Activated B cell treated with CpG ODN at 0.5 μM for 24 hours (primary cell): ENCODE measurements at regions not wholly inside any gene's neighbourhood (a gene's known extent, or its start where the extent isn't known, plus 50 kb on each side); places are given as distances from the start of the nearest gene placed in this dataset.

Experiments used
- ATAC-seq: fragments of 200-7000 bp; cut with Tn5 transposase; one replicate; pipeline ENCODE4 v1.10.0; 2021; ENCODE audit warnings: low read depth, mild to moderate bottlenecking, moderate library complexity
- CTCF ChIA-PET: fragments of 350-600 bp; sonication (Branson Sonifier 250); formaldehyde crosslinking; loops from one replicate; lab custom pipeline; 2021; ENCODE audit warnings: antibody characterized with exemption; lab: Charles Lee
- POLR2A ChIA-PET: fragments of 350-600 bp; sonication (Branson Sonifier 250); formaldehyde crosslinking; loops from one replicate; lab custom pipeline; 2021; ENCODE audit warnings: antibody characterized with exemption; lab: Charles Lee
- DNase-seq: peaks from one replicate; pipeline ENCODE4 v3.0.0; 2022
- H3K27ac Mint-ChIP-seq: one replicate; pipeline ENCODE4 v1.8.0; 2020; ENCODE audit warnings: mixed read lengths
- H3K27me3 Mint-ChIP-seq: one replicate; pipeline ENCODE4 v1.8.0; 2021; ENCODE audit warnings: mixed read lengths
- H3K36me3 Mint-ChIP-seq: one replicate; pipeline ENCODE4 v1.8.0; 2021; ENCODE audit warnings: low read depth, mixed read lengths
- H3K4me1 Mint-ChIP-seq: one replicate; pipeline ENCODE4 v1.8.0; 2021; ENCODE audit warnings: mixed read lengths
- H3K4me3 Mint-ChIP-seq: one replicate; pipeline ENCODE4 v1.8.0; 2020; ENCODE audit warnings: mild to moderate bottlenecking, mixed read lengths
- H3K9me3 Mint-ChIP-seq: one replicate; pipeline ENCODE4 v1.8.0; 2020; ENCODE audit warnings: mixed read lengths
- intact Hi-C: fragments of 100-400 bp; cut with micrococcal nuclease; formaldehyde crosslinking; loops from one replicate; pipeline ENCODE4 v1.15.1; 2024
- TF ChIP-seq, protein P1 (sequence below): fragments of 200-600 bp; IDR thresholded peaks from one replicate; pipeline ENCODE4 v1.8.0; 2022; ENCODE audit warnings: antibody characterized with exemption, mild to moderate bottlenecking

DNA sequence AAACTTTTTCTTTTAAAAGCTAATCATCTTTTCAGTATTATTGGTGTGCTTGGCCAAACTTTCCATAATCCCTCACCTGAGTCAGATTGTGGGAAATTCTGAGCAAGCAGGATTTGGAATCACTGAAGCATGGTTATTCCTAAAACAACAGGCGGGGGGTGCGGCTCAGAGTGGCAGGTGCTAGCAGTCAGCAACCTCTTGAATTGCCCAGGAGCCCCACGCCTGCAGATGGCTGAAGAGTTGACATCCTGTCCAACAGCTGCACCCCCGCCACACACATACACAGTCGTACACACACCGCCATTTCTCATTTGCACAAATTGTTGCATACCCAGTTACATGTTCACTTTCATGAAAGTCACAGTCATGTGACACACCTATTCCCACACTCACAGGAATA is 96.6 kb downstream of the LHX2 start:
- TF ChIP-seq, protein P1, sequence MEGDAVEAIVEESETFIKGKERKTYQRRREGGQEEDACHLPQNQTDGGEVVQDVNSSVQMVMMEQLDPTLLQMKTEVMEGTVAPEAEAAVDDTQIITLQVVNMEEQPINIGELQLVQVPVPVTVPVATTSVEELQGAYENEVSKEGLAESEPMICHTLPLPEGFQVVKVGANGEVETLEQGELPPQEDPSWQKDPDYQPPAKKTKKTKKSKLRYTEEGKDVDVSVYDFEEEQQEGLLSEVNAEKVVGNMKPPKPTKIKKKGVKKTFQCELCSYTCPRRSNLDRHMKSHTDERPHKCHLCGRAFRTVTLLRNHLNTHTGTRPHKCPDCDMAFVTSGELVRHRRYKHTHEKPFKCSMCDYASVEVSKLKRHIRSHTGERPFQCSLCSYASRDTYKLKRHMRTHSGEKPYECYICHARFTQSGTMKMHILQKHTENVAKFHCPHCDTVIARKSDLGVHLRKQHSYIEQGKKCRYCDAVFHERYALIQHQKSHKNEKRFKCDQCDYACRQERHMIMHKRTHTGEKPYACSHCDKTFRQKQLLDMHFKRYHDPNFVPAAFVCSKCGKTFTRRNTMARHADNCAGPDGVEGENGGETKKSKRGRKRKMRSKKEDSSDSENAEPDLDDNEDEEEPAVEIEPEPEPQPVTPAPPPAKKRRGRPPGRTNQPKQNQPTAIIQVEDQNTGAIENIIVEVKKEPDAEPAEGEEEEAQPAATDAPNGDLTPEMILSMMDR, result no peak
- Mint-ChIP-seq H3K4me1 (peaks cover 5% of the 10 kb centered on the region), H3K4me3 (no peak overlapping the region), H3K9me3 (no peaks in the 10 kb centered on the region), H3K27me3 (peaks cover 7% of the 10 kb centered on the region), H3K27ac (no peak overlapping the region), H3K36me3 (no peaks in the 10 kb centered on the region)
- intact Hi-C loops, result no loop called here
- CTCF ChIA-PET, result interaction anchor here (1.4 kb wide), 1 partner anchor 104 kb away, joined by 3 read pairs; no protein-coding TSS in a partner anchor
- no peak for DNase-seq
- POLR2A ChIA-PET, result no interaction called here
- no peak for ATAC-seq

DNA sequence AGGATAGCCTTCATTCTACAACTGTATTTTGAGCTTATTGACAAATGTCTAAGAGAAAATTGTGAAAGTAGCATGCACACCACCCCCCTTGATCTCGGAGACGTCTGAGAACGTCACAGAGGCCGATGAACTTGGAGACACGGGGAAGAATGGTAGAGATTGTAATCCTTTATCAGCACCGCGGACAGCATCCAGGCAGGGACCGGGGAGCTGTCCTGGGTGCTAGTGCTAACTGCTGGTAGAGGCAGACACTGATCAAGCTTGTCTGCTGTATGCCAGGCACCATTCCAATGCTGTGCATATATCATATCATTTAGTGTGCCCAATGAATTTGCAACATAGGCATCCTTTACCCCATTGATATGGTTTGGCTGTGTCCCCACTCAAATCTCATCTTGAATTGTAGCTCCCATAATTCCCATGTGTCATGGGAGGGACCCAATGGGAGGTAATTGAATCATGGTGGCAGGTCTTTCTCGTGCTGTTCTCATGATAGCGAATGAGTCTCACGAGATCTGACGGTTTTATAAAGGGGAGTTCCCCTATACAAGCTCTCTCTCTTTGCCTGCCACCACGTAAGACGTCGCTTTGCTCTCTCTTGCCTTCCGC is 98.8 kb downstream of the LHX2 start:
- intact Hi-C loops, result no loop called here
- no peak overlapping the region for H3K27ac Mint-ChIP-seq
- H3K36me3 Mint-ChIP-seq, result no peaks in the 10 kb centered on the region
- H3K9me3 Mint-ChIP-seq, result peaks cover under 1% of the 10 kb centered on the region
- H3K27me3 Mint-ChIP-seq, result peaks cover 13% of the 10 kb centered on the region
- ChIA-PET POLR2A (interaction anchor here (0.6 kb wide), 1 partner anchor 155 kb away, joined by 4 read pairs; no protein-coding TSS in a partner anchor), CTCF (interaction anchor here (0.9 kb wide), 1 partner anchor 12 kb away, joined by 3 read pairs; no protein-coding TSS in a partner anchor)
- ATAC-seq (peak; percentile 47), DNase-seq (no peak)
- no peak overlapping the region for H3K4me3 Mint-ChIP-seq
- H3K4me1 Mint-ChIP-seq, result peaks cover 1% of the 10 kb centered on the region
- TF ChIP-seq, protein P1, result no peak

DNA sequence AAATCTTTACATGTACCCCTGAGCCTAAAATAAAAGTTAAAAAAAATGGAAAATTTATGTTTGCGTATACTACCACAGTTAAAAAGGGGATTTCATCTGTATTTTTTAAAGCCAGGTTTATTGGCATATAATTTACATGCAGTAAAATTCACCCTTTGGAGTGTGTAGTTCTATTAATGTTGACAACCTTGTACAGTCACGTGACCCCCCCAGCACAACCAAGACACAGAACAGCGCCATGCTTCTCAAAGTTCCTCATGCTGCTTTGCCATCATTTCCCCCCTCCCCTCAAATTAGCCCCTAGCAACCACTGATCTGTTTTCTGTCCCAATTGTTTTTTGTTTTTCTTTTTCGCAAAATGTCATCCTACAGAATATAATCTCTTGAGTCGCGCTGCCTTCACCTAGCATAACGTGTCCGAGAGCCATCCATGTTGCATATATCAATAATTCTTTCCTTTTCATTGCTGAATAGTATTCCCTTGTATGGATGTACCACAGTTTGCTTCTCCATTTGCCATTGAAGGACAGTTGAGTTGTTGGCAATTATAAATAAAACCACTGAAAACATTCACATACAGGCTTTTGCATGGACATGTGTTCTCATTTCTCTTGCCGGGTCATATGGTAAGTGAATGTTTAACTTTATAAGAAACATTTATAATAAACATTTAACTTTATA is 105.3 kb downstream of the LHX2 start:
- H3K9me3 Mint-ChIP-seq, result peaks cover 6% of the 10 kb centered on the region

DNA sequence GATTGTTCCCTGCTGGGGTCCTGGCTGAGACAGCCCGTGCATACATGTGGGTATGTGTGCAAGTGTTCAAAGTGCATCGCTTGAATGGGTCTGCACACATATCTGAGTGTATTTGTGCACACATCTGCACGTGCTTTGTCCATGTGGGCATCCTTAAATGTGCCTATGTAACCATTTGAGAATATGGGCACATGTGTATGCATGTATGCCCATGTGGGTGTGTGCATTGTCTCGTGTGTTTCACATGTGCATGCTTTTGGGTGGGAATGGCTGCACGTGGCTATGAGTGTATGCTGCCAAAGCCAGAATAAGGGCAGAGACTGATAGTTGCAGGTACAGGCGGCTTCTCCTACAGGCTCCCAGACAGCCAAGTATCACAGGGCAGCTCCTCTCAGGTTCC is 107.3 kb downstream of the LHX2 start:
- DNase-seq (no peak), ATAC-seq (no peak)
- Mint-ChIP-seq H3K4me3 (no peak overlapping the region), H3K9me3 (peaks cover 6% of the 10 kb centered on the region), H3K27ac (no peak overlapping the region), H3K36me3 (no peaks in the 10 kb centered on the region), H3K4me1 (peaks cover 10% of the 10 kb centered on the region), H3K27me3 (peaks cover 16% of the 10 kb centered on the region)
- ChIA-PET POLR2A (no interaction called here), CTCF (no interaction called here)
- TF ChIP-seq, protein P1, result no peak
- intact Hi-C loops, result no loop called here

More for the DNA sequence above, 105.3 kb downstream of the LHX2 start:
- Mint-ChIP-seq H3K36me3 (no peaks in the 10 kb centered on the region), H3K27ac (no peak overlapping the region), H3K4me3 (no peak overlapping the region), H3K4me1 (no peaks in the 10 kb centered on the region), H3K27me3 (peaks cover 21% of the 10 kb centered on the region)
- no peak for DNase-seq
- CTCF ChIA-PET, result no interaction called here
- ATAC-seq, result no peak
- intact Hi-C loops, result no loop called here
- TF ChIP-seq, protein P1, result no peak
- POLR2A ChIA-PET, result no interaction called here

DNA sequence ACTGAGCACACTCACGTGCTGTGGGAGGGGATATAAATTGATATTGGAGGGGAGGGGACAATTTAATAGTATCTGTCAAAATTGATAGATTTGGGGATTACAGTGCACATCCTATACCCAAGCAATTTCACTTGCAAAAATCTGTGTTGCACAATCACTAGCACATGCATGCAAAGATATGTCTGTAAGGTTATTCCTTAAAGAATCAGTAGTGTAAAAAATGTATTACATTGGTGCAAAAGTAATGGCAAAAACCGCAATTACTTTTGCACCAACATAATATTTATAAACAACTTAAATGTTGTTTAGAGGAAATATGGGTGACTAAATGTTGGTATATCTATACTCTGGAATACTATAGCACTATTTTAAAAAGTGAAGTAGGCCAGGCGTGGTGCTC is 108.7 kb downstream of the LHX2 start:
- intact Hi-C loops, result loop anchor here (10.0 kb wide), 1 partner anchor 575 kb away; no protein-coding TSS in a partner anchor
- no peak overlapping the region for H3K4me3 Mint-ChIP-seq
- ChIA-PET CTCF (no interaction called here), POLR2A (no interaction called here)
- H3K4me1 Mint-ChIP-seq, result peaks cover 10% of the 10 kb centered on the region
- TF ChIP-seq, protein P1, result no peak
- no peak for ATAC-seq
- H3K9me3 Mint-ChIP-seq, result peaks cover 6% of the 10 kb centered on the region
- H3K27ac Mint-ChIP-seq, result no peak overlapping the region
- no peaks in the 10 kb centered on the region for H3K36me3 Mint-ChIP-seq
- H3K27me3 Mint-ChIP-seq, result peaks cover 14% of the 10 kb centered on the region
- no peak for DNase-seq
